HG02678 (cell line): ENCODE measurements at regions not wholly inside any gene's neighbourhood (a gene's known extent, or its start where the extent isn't known, plus 50 kb on each side); places are given as distances from the start of the nearest gene placed in this dataset.
A peak's percentile ranks its signal among the peaks of the same experiment; 100 is the strongest.

Experiments
- ATAC-seq: cut with Tn5 transposase; IDR thresholded peaks from one replicate; pipeline ENCODE4 v1.9.1; 2021; ENCODE audit warnings: mild to moderate bottlenecking, moderate library complexity; ENCODE audit not compliant: unreplicated experiment

GRCh38 chr2:102078773-102079172, 63.8 kb upstream of the IL1R1 start:
- no peak for ATAC-seq

DNA sequence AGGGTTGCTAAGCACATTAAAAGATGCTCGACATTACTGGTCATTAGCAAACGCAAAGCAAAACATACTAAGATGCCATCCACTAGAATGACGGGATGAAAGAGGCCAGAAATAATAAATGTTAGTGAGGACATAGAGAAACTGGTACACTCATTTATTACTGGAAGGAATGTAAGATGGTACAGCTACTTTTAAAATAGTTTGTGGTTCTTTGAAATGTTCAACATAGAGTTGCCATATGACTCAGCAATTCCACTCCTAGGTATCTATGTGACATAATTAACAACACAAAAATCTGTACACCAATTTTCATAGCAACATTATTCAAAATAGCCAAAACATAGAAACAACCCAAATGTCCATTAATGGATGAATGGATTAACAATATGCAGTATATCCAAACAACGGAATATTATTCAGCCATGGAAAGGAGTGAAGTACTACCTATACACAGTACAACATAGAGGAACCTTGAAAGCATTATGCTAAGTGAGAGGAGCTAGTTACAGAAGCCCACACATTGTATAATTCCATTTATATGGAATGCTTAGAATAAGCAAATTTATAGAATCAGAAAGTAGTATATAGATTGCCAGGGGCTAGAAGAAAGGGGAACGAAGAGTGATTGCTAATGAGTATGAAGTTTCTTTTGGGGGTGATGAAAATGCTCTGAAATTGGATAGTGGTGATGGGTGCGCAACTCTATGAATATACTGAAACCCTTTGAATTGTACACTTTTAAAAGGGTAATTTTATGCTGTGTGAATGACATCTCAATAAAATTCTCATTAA, 61.9 kb upstream of the IL1R1 start:
- peak; percentile 30 for ATAC-seq

- no peak for ATAC-seq
Measured at GRCh38 chr2:102081243-102081522, 61.4 kb upstream of the IL1R1 start.

- ATAC-seq, result no peak
Measured at GRCh38 chr2:102081606-102082005, 60.9 kb upstream of the IL1R1 start.

DNA sequence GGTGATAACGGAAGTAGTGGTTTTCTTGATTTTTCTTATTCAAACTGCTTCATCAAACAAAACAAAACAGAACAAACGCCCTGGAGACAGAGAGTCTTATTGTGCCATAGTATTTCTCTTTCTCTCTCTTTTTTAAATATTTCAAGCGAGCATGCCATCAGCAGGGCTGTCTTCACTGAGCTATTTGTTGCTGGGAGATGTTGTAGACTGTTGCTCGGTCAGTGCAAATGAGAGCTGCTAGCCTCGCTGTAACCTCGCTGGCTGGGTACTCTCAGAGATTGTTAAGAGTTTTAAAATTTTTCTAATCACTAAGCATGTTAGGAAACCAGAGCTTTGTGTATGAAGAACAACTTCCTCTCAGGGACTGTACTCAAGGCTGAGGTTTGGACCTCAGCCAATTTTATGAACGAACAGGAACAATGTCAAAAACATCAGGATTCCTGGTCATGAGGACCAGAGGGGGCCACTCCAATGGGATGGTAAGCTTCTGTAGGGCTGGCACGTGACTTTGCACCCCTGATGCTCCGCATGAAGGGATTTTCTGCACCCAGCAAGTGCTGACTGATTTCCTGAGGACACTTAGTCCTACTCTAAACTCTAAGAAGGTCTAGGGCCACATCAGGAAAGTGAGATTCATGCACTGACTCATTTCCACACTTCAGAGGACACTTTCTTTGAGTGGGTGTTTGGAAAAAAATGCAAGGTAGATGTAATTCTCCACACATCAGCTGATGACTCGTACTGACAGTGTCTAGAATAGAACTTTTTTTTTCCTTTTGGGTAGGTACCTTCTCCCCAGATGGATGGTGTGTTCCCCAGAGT, 59.8 kb upstream of the IL1R1 start:
- ATAC-seq, result peak; percentile 85

GRCh38 chr2:102083393-102083703, 59.2 kb upstream of the IL1R1 start:
- no peak for ATAC-seq

GRCh38 chr2:102084651-102085050, 57.9 kb upstream of the IL1R1 start:
- no peak for ATAC-seq

DNA sequence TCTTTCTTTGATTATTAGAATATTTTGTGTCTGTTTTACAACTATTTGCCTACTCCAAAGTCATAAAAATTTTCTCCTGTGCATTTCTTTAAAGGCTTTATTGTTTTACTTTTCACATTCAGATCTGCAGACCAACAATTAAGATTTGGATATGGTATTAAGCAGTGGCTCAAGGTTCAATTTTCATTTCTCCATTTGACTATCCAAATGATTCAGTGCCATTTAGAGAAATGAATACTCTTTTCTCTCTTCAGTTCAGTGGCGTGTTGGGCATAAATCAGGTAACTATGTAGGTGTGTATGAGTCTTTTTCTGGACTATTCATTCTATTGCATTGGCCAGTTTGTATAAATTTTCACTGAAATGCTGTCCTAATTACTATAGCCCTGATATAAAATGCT, 57.3 kb upstream of the IL1R1 start:
- no peak for ATAC-seq

DNA sequence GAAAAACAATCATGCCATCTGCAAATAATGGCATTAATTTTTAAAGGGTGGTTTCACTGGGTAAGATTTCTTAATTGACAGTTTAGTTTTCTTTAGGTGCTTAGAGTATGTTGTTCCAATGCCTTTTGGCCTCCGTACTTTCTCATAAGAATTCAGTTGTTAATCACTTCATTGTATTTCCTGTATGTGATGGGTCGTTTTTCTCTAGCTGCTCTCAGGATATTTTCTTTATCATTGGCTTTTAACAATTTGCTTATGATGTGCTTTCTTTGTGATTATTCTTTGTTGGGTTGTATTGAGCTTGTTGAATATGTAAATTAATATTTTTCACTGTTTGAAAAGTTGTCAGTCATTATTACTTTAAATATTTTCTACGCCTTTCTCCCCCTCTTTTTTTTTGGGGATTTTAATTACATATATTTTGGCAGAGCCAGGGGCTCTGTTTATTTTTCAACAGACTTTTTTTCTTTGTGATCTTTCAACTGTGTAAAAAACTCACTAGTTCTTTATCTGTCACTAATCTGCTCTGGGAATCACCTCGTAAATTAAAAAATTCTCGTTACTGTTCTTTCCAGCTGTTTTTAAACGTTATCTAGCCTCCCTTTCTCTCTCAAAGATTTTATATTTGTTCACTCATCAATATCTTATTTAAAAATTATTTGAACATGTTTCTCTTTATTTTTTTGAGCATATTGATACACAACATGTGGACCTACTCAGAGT, 56.2 kb upstream of the IL1R1 start:
- no peak for ATAC-seq

DNA sequence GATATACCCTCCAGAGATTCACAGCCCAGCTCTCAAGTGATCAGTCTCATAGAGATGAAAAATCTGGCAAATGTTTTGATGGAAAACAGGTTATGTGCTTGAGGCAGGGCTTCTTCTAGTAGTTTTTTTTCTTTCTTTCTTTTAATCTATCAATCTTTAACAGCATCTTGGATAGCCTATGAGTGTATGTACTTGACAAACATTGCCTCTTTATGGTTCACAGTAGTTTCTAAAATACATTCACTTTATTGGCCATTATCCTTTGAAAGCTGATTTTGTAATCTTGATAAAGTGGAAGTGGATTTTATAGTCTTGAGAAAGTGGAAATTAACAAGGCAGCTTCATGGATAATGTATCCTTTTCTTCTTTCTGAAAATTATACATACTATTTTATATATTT, 51.4 kb upstream of the IL1R1 start:
- ATAC-seq, result no peak

- ATAC-seq, result no peak
Measured at GRCh38 chr2:102091908-102092307, 50.6 kb upstream of the IL1R1 start.

DNA sequence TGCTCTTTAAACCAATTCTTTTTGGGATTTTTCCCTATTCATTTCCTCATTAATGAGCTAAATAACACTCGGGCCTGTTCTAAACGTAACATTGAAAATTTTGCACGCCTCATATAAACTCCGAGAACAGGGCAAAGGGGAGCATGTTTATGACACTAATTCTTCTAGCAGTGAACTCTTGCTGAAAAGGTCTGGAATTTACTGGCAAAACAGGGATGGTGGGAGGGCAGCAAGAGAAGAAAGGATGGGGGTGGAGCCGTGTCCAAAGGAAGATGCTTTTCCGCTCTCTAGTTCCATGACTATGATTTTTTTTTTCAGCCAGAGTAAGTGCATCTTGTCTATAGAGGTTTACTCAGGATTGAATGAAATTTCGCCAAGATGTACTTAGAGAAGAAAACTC, 50.0 kb upstream of the IL1R1 start:
- no peak for ATAC-seq
